Adipocyte (in vitro differentiated cells): ENCODE measurements at regions not wholly inside any gene's neighbourhood (a gene's known extent, or its start where the extent isn't known, plus 50 kb on each side); places are given as distances from the start of the nearest gene placed in this dataset.

Source experiments
- DNase-seq: peaks from one replicate; pipeline ENCODE4 v3.0.0-alpha.2; 2015; ENCODE audit warnings: low read depth
- H3K27me3 ChIP-seq: replicated peaks from 2 replicates; pipeline ENCODE4 v1.7.0; 2013; ENCODE audit warnings: mild to moderate bottlenecking, low read length, moderate library complexity; ENCODE audit not compliant: control insufficient read depth, insufficient read depth
- H3K36me3 ChIP-seq: 2 replicates; pipeline ENCODE4 v1.7.0; 2013; ENCODE audit warnings: low read length, mild to moderate bottlenecking, moderate library complexity; ENCODE audit not compliant: control insufficient read depth, insufficient read depth, severe bottlenecking
- H3K4me1 ChIP-seq: 2 replicates; pipeline ENCODE4 v1.7.0; 2013; ENCODE audit warnings: mild to moderate bottlenecking, low read length, moderate library complexity; ENCODE audit not compliant: control insufficient read depth, insufficient read depth
- H3K4me3 ChIP-seq: 2 replicates; pipeline ENCODE4 v1.7.0; 2013; ENCODE audit warnings: mild to moderate bottlenecking, low read length, moderate library complexity
- H3K9ac ChIP-seq: 2 replicates; pipeline ENCODE4 v1.7.0; 2013; ENCODE audit warnings: mild to moderate bottlenecking, low read length, moderate library complexity
- H3K9me3 ChIP-seq: 2 replicates; pipeline ENCODE4 v1.7.0; 2013; ENCODE audit warnings: mild to moderate bottlenecking, low read length, moderate library complexity; ENCODE audit not compliant: control insufficient read depth

DNA sequence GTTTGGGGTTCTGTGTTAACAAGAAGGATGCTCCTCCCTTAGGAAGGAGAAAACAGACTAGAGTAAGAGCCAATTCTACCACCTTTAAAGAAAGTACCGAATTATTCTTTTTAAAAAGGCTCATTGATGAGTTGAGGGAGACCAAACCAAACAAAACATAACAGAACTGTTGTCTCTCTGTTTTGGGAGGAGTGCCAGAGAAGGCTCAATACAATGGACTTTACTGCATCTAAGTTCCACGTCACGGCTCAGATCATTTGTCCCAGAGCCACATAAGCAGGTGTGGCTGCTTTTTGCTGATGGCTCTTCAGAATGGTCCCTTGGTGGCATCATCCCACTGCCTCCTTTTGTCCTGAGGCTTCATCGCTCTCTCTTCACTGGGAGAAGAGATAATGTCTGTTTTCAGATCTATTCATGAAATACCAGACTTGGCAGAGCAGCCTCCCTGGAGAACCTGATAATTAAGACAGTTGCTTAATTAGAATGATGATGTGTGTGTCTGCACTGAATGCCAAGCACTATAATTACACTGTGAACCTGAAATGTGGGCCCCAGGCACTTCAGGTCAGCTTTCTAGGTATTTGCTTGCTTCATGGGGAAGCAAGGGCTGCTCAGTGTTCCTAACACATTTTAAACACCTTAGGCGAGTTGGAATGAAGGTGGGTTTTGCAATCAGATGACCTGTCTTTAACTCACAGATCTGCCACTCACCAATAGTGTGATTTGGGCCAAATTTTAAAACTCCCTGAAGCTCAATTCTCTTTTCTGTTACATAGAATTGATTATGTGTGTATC, 335.2 kb upstream of the MCTP2 start:
- Histone ChIP-seq H3K4me1 (no peaks in the 10 kb centered on the region), H3K9me3 (no peaks in the 10 kb centered on the region), H3K36me3 (no peaks in the 10 kb centered on the region), H3K9ac (no peak overlapping the region), H3K27me3 (no peaks in the 10 kb centered on the region), H3K4me3 (no peak overlapping the region)
- DNase-seq: no peak

- no peak for DNase-seq
- no peaks in the 10 kb centered on the region for H3K4me1 ChIP-seq
- no peak overlapping the region for H3K4me3 ChIP-seq
- no peaks in the 10 kb centered on the region for H3K36me3 ChIP-seq
- no peak overlapping the region for H3K9ac ChIP-seq
- no peaks in the 10 kb centered on the region for H3K27me3 ChIP-seq
- no peaks in the 10 kb centered on the region for H3K9me3 ChIP-seq
These were observed 336.8 kb upstream of the MCTP2 start for GRCh38 chr15:93894438-93895036.

DNA sequence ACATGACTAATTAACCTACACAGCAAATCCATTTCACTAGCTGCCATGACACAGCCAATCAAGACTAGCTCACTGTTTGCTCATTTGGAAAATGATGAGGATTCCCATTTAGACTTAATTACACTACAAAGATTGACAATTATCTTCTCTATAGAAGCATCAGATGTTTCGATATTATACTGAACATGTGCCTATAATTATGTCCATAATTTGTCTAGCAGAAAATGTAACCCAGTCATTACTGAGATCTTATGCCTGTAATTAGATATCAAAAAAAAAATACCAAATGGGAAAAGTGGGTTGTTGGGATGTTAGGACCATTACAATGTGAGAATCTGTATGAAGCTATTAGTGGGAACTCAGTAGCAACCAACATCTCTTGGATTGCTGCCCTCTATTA, 344.2 kb upstream of the MCTP2 start:
- no peaks in the 10 kb centered on the region for H3K9me3 ChIP-seq
- no peak overlapping the region for H3K9ac ChIP-seq
- no peaks in the 10 kb centered on the region for H3K36me3 ChIP-seq
- H3K27me3 ChIP-seq: no peaks in the 10 kb centered on the region
- no peak overlapping the region for H3K4me3 ChIP-seq
- DNase-seq: no peak
- no peaks in the 10 kb centered on the region for H3K4me1 ChIP-seq

GRCh38 chr15:93882779-93883178, 348.6 kb upstream of the MCTP2 start:
- DNase-seq: no peak
- Histone ChIP-seq H3K36me3 (no peaks in the 10 kb centered on the region), H3K27me3 (no peaks in the 10 kb centered on the region), H3K9me3 (no peaks in the 10 kb centered on the region), H3K9ac (no peak overlapping the region), H3K4me1 (no peaks in the 10 kb centered on the region), H3K4me3 (no peak overlapping the region)

DNA sequence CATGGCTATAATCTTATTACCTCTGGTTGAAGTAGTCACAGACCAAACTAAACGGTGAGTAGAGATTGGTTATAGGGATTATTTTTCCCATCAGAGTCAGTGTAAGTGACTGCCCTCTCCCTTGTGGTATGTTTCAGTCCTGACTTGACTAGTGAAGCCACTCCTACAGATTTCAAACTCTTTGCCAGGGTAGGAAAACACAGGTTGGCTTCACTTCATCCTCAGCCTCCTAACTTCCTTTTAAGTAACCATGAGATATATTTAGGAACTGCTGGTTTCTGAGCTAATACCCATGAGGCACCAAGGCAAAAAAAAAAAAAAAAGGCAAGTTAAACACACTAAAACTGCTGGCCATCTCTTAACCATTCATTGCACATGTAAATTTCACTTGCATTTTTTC, 349.2 kb upstream of the MCTP2 start:
- Histone ChIP-seq H3K36me3 (no peaks in the 10 kb centered on the region), H3K9ac (no peak overlapping the region), H3K27me3 (no peaks in the 10 kb centered on the region), H3K4me1 (no peaks in the 10 kb centered on the region), H3K4me3 (no peak overlapping the region), H3K9me3 (no peaks in the 10 kb centered on the region)
- no peak for DNase-seq

DNA sequence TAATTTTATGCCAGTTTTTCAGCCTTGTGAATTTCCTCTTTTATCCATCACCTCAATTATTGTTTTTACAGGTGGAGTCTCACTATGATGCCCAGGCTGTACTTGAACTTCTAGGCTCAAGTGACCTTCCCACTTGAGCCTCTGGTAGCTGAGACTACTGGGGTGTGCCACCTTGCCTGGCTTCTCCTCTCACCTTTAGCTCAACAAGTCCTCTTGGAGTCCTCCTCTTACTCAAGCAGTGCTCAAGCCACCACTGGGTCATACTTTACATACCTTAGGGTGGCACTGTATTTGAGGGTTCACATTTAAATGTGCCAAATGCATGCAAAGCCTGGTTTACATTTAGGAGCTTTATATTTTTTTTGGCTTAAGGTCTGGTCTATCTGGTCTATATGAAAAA, 350.1 kb upstream of the MCTP2 start:
- H3K4me1 ChIP-seq: no peaks in the 10 kb centered on the region
- DNase-seq: no peak
- no peak overlapping the region for H3K9ac ChIP-seq
- no peaks in the 10 kb centered on the region for H3K27me3 ChIP-seq
- H3K4me3 ChIP-seq: no peak overlapping the region
- no peaks in the 10 kb centered on the region for H3K36me3 ChIP-seq
- H3K9me3 ChIP-seq: no peaks in the 10 kb centered on the region

- Histone ChIP-seq H3K9ac (no peak overlapping the region), H3K9me3 (no peaks in the 10 kb centered on the region), H3K4me3 (no peak overlapping the region), H3K36me3 (no peaks in the 10 kb centered on the region), H3K4me1 (no peaks in the 10 kb centered on the region), H3K27me3 (no peaks in the 10 kb centered on the region)
- no peak for DNase-seq
These were observed 351.0 kb upstream of the MCTP2 start for GRCh38 chr15:93880358-93880757.

- no peak overlapping the region for H3K4me3 ChIP-seq
These were observed 360.8 kb upstream of the MCTP2 start for GRCh38 chr15:93870583-93870982.

GRCh38 chr15:93866948-93867347, 364.4 kb upstream of the MCTP2 start:
- H3K9ac ChIP-seq: no peak overlapping the region
- H3K36me3 ChIP-seq: no peaks in the 10 kb centered on the region
- H3K9me3 ChIP-seq: peaks cover 23% of the 10 kb centered on the region

More at GRCh38 chr15:93870583-93870982, 360.8 kb upstream of the MCTP2 start:
- no peak for DNase-seq
- Histone ChIP-seq H3K4me1 (no peaks in the 10 kb centered on the region), H3K9ac (no peak overlapping the region), H3K9me3 (peaks cover 23% of the 10 kb centered on the region), H3K36me3 (no peaks in the 10 kb centered on the region), H3K27me3 (no peaks in the 10 kb centered on the region)

DNA sequence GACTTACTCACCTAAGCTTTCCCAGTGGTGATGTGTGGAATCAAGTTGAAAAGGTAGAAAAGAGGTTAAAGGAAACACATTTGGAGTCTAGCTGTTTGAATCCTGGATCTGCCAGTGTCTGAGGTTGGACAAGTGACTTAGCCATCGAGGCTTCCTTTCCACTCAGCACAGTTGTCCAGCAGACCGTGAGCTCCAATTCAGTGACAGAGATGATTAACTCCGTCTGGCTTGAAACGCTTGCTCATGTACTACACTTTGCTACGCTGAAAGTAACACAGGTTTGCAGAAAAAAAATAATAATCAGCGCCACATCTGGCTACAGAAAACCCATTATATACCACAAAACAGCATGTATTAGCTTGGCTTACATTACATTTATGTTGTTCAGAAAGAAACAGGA, 364.9 kb upstream of the MCTP2 start:
- H3K4me3 ChIP-seq: no peak overlapping the region
- H3K9me3 ChIP-seq: peaks cover 23% of the 10 kb centered on the region
- no peaks in the 10 kb centered on the region for H3K36me3 ChIP-seq
- H3K4me1 ChIP-seq: no peaks in the 10 kb centered on the region
- H3K9ac ChIP-seq: no peak overlapping the region
- no peaks in the 10 kb centered on the region for H3K27me3 ChIP-seq
- no peak for DNase-seq

More at GRCh38 chr15:93866948-93867347, 364.4 kb upstream of the MCTP2 start:
- H3K4me3 ChIP-seq: no peak overlapping the region
- no peaks in the 10 kb centered on the region for H3K4me1 ChIP-seq
- H3K27me3 ChIP-seq: no peaks in the 10 kb centered on the region
- DNase-seq: no peak

DNA sequence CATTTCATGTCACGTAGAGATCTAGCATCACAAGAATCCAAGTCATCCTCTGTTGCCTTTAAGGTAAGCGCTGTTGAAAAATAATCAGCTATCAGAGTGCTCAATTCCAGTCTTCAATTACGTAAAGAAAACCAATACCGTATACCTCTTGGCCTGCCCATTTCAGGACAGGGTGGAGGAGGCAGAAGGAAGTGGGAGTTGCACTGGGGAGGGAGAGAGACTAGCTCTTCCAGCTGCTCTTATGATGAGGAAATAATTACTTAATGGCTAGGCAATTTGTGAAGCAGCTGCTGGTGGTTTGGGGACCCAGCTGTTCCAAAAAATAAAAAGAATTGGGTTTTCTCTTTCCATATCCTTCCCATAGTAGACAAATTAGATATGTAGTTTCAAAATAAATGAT, 365.8 kb upstream of the MCTP2 start:
- DNase-seq: no peak
- H3K27me3 ChIP-seq: no peaks in the 10 kb centered on the region
- peaks cover 15% of the 10 kb centered on the region for H3K9me3 ChIP-seq
- H3K36me3 ChIP-seq: no peaks in the 10 kb centered on the region
- H3K4me1 ChIP-seq: no peaks in the 10 kb centered on the region
- H3K4me3 ChIP-seq: no peak overlapping the region
- no peak overlapping the region for H3K9ac ChIP-seq
